ENCODE measurements at regions not wholly inside any gene's neighbourhood (a gene's known extent, or its start where the extent isn't known, plus 50 kb on each side); places are given as distances from the start of the nearest gene placed in this dataset.

GRCh38 chrX:9162698-9163097, 128.8 kb upstream of the FAM9B start:
- Histone ChIP-seq H3F3A (ENCODE audit: insufficient read depth) (0 out of 2 replicates have a peak, but pooled peaks cover 13% of the 10 kb centered on the region), H3K9me2 (ENCODE audit: insufficient read depth) (no peaks in the 10 kb centered on the region), H3K9me3 (ENCODE audit: low read depth) (no peaks in the 10 kb centered on the region), H3K36me3 (ENCODE audit: low read depth) (no peaks in the 10 kb centered on the region), H3K27me3 (replicated peaks; ENCODE audit: insufficient read depth) (no peaks in the 10 kb centered on the region), H4K20me1 (ENCODE audit: insufficient read depth) (no peaks in the 10 kb centered on the region), H3K4me2 (ENCODE audit: unreplicated experiment) (no peak overlapping the region), H3K9ac (no peak overlapping the region), H2AFZ (no peak overlapping the region), H3K79me2 (ENCODE audit: insufficient read depth) (no peaks in the 10 kb centered on the region), H3K4me3 (no peak overlapping the region), H3K27ac (no peak overlapping the region), H3K4me1 (ENCODE audit: insufficient read depth) (peaks cover 17% of the 10 kb centered on the region)
- DNase-seq, result no peak
- in situ Hi-C loops (cut with MboI), result no loop called here
- 100% methylated on average over 3 of the region's 3 CpGs for WGBS, 2 experiments (ENCODE audit: low coverage in 1 of 2, low lambda C conversion rate in 2 of 2, missing lambda C conversion rate in 2 of 2)
- TF ChIP-seq EZH2 (IDR thresholded peaks at IDR 0.05; ENCODE audit: insufficient read depth, poor library complexity, severe bottlenecking) (no peak), EZH2phosphoT487 (IDR thresholded peaks at IDR 0.05; ENCODE audit: insufficient read depth, low read depth) (no peak)

GRCh38 chrX:9163214-9163709, 129.3 kb upstream of the FAM9B start:
- Histone ChIP-seq H3K9me3 (ENCODE audit: low read depth) (no peaks in the 10 kb centered on the region), H3K27ac (no peak overlapping the region)
- DNase-seq, result peak; percentile 42

GRCh38 chrX:9164086-9164485, 130.2 kb upstream of the FAM9B start:
- Histone ChIP-seq H3K79me2 (ENCODE audit: insufficient read depth) (no peaks in the 10 kb centered on the region), H3K27ac (no peak overlapping the region), H4K20me1 (ENCODE audit: insufficient read depth) (no peaks in the 10 kb centered on the region), H3F3A (ENCODE audit: insufficient read depth) (0 out of 2 replicates have a peak, but pooled peaks cover 13% of the 10 kb centered on the region), H3K36me3 (ENCODE audit: low read depth) (no peaks in the 10 kb centered on the region), H3K27me3 (replicated peaks; ENCODE audit: insufficient read depth) (no peaks in the 10 kb centered on the region), H3K4me2 (ENCODE audit: unreplicated experiment) (no peak overlapping the region), H3K9me2 (ENCODE audit: insufficient read depth) (no peaks in the 10 kb centered on the region), H3K9ac (no peak overlapping the region), H2AFZ (no peak overlapping the region), H3K4me3 (no peak overlapping the region), H3K4me1 (ENCODE audit: insufficient read depth) (peaks cover 17% of the 10 kb centered on the region), H3K9me3 (ENCODE audit: low read depth) (no peaks in the 10 kb centered on the region)
- 55 to 62% methylated on average over 7 of the region's 7 CpGs for WGBS, 2 experiments (ENCODE audit: low coverage in 1 of 2, low lambda C conversion rate in 2 of 2, missing lambda C conversion rate in 2 of 2)
- in situ Hi-C loops (cut with MboI), result no loop called here
- DNase-seq, result no peak
- no peak for TF ChIP-seq EZH2phosphoT487 (IDR thresholded peaks at IDR 0.05; ENCODE audit: insufficient read depth, low read depth)
- TF ChIP-seq EZH2 (IDR thresholded peaks at IDR 0.05; ENCODE audit: insufficient read depth, poor library complexity, severe bottlenecking), result no peak

More at GRCh38 chrX:9163214-9163709, 129.3 kb upstream of the FAM9B start:
- Histone ChIP-seq H3F3A (ENCODE audit: insufficient read depth) (0 out of 2 replicates have a peak, but pooled peaks cover 13% of the 10 kb centered on the region), H3K9ac (no peak overlapping the region), H3K4me2 (ENCODE audit: unreplicated experiment) (no peak overlapping the region), H4K20me1 (ENCODE audit: insufficient read depth) (no peaks in the 10 kb centered on the region), H3K36me3 (ENCODE audit: low read depth) (no peaks in the 10 kb centered on the region), H3K79me2 (ENCODE audit: insufficient read depth) (no peaks in the 10 kb centered on the region), H3K4me3 (no peak overlapping the region), H3K27me3 (replicated peaks; ENCODE audit: insufficient read depth) (no peaks in the 10 kb centered on the region), H3K4me1 (ENCODE audit: insufficient read depth) (peaks cover 17% of the 10 kb centered on the region), H2AFZ (no peak overlapping the region), H3K9me2 (ENCODE audit: insufficient read depth) (no peaks in the 10 kb centered on the region)
- TF ChIP-seq EZH2phosphoT487 (IDR thresholded peaks at IDR 0.05; ENCODE audit: insufficient read depth, low read depth), result no peak
- TF ChIP-seq EZH2 (IDR thresholded peaks at IDR 0.05; ENCODE audit: insufficient read depth, poor library complexity, severe bottlenecking), result no peak
- WGBS, 2 experiments (ENCODE audit: low coverage in 1 of 2, low lambda C conversion rate in 2 of 2, missing lambda C conversion rate in 2 of 2), result 27 to 32% methylated on average over 5 of the region's 5 CpGs
- in situ Hi-C loops (cut with MboI), result no loop called here

GRCh38 chrX:9164533-9165426, 130.9 kb upstream of the FAM9B start:
- no peak for DNase-seq

More at GRCh38 chrX:9164533-9165426, 130.9 kb upstream of the FAM9B start:
- H3F3A ChIP-seq (ENCODE audit: insufficient read depth), result 0 out of 2 replicates have a peak, but pooled peaks cover 13% of the 10 kb centered on the region
- in situ Hi-C loops (cut with MboI), result no loop called here
- no peak overlapping the region for H2AFZ ChIP-seq
- H3K4me2 ChIP-seq (ENCODE audit: unreplicated experiment), result no peak overlapping the region
- no peaks in the 10 kb centered on the region for H3K9me3 ChIP-seq (ENCODE audit: low read depth)
- no peaks in the 10 kb centered on the region for H4K20me1 ChIP-seq (ENCODE audit: insufficient read depth)
- H3K36me3 ChIP-seq (ENCODE audit: low read depth), result no peaks in the 10 kb centered on the region
- H3K79me2 ChIP-seq (ENCODE audit: insufficient read depth), result no peaks in the 10 kb centered on the region
- H3K27me3 ChIP-seq (replicated peaks; ENCODE audit: insufficient read depth), result no peaks in the 10 kb centered on the region
- TF ChIP-seq EZH2 (IDR thresholded peaks at IDR 0.05; ENCODE audit: insufficient read depth, poor library complexity, severe bottlenecking), result no peak
- no peak for TF ChIP-seq EZH2phosphoT487 (IDR thresholded peaks at IDR 0.05; ENCODE audit: insufficient read depth, low read depth)
- no peak overlapping the region for H3K27ac ChIP-seq
- no peak overlapping the region for H3K4me3 ChIP-seq
- WGBS, 2 experiments (ENCODE audit: low coverage in 1 of 2, low lambda C conversion rate in 2 of 2, missing lambda C conversion rate in 2 of 2), result 99 to 100% methylated on average over 9 to 11 of the region's 11 CpGs
- H3K4me1 ChIP-seq (ENCODE audit: insufficient read depth), result peaks cover 17% of the 10 kb centered on the region
- no peaks in the 10 kb centered on the region for H3K9me2 ChIP-seq (ENCODE audit: insufficient read depth)
- H3K9ac ChIP-seq, result no peak overlapping the region

All from GM23248 (cell line).